GM12878 (cell line): ENCODE measurements at regions not wholly inside any gene's neighbourhood (a gene's known extent, or its start where the extent isn't known, plus 50 kb on each side); places are given as distances from the start of the nearest gene placed in this dataset.

Experiments
- ATAC-seq: fragments of 200-7000 bp; cut with Tn5 transposase; 3 replicates; pipeline ENCODE4 v1.9.1; 2020; ENCODE audit warnings: mild to moderate bottlenecking, moderate library complexity
- BruUV-seq: library from RNA; stranded (reverse); fragments of 400-500 nt; replicated peaks from 2 replicates; lab custom pipeline; 2021; lab: Mats Ljungman, UMichigan
- CTCF ChIA-PET: fragments of 300-600 bp; sonication (Branson Sonifier 250); formaldehyde crosslinking; extraction: SDS; loops from one replicate; lab custom pipeline; 2021; ENCODE audit warnings: inconsistent platforms; lab: Yijun Ruan, JAX
- POLR2A ChIA-PET: fragments of 350-600 bp; formaldehyde crosslinking; extraction: SDS; loops from one replicate; lab custom pipeline; 2021; ENCODE audit warnings: inconsistent platforms; lab: Charles Lee
- RAD21 ChIA-PET: fragments of 300-600 bp; sonication (Branson Sonifier 250); formaldehyde crosslinking; loops from one replicate; lab custom pipeline; 2023; ENCODE audit warnings: antibody characterized with exemption; ENCODE audit not compliant: unreplicated experiment; lab: Charles Lee
- SMC1A ChIA-PET: fragments of 300-600 bp; sonication (Branson Sonifier 250); formaldehyde crosslinking; loops from one replicate; lab custom pipeline; 2023; ENCODE audit not compliant: unreplicated experiment, uncharacterized antibody; lab: Charles Lee
- DNase-seq: peaks from one replicate; pipeline ENCODE4 v3.0.0-alpha.2; 2011; ENCODE audit warnings: low read depth, low spot score
- FAIRE-seq: peaks from 3 replicates; lab custom pipeline; 2011; peaks lifted over from hg19 to GRCh38; lab: Jason Lieb, UNC
- H2AFZ ChIP-seq: 2 replicates; pipeline ENCODE4 v1.6.0; 2011; ENCODE audit warnings: low read depth, low read length, control low read depth; ENCODE audit not compliant: control insufficient read depth
- H3K27ac ChIP-seq: 2 replicates; pipeline ENCODE4 v1.5.1; 2011; ENCODE audit warnings: control low read depth; ENCODE audit not compliant: control insufficient read depth, insufficient read depth
- H3K27me3 ChIP-seq, 2 experiments: replicated peaks in 1 of 2; 2 replicates each; pipeline versions ENCODE4 v1.6.0 to v1.6.1; 2011; ENCODE audit warnings: low read length in 1 of 2; ENCODE audit not compliant: control insufficient read depth in 2 of 2, insufficient read depth in 2 of 2
- H3K36me3 ChIP-seq, 2 experiments: 2 replicates each; pipeline ENCODE4 v1.5.1; 2011; ENCODE audit warnings: low read length in 1 of 2; ENCODE audit not compliant: control insufficient read depth in 2 of 2, insufficient read depth in 2 of 2
- H3K4me1 ChIP-seq: 2 replicates; pipeline ENCODE4 v1.6.1; 2011; ENCODE audit warnings: mild to moderate bottlenecking, low read length, moderate library complexity, mixed read lengths; ENCODE audit not compliant: control insufficient read depth, insufficient read depth
- H3K4me2 ChIP-seq: 2 replicates; pipeline ENCODE4 v1.6.0; 2011; ENCODE audit warnings: control low read depth; ENCODE audit not compliant: control insufficient read depth, insufficient read depth
- H3K4me3 ChIP-seq: fragments of 200-600 bp; sonication (generic); 2 replicates; pipeline ENCODE4 v1.5.1; 2016
- H3K79me2 ChIP-seq: 2 replicates; pipeline ENCODE4 v1.6.0; 2011; ENCODE audit warnings: low read length; ENCODE audit not compliant: control insufficient read depth, insufficient read depth
- H3K9ac ChIP-seq: 2 replicates; pipeline ENCODE4 v1.8.0; 2011; ENCODE audit warnings: low read length, control low read depth, mixed read lengths; ENCODE audit not compliant: control insufficient read depth, insufficient read depth
- H3K9me3 ChIP-seq: replicated peaks from 3 replicates; pipeline ENCODE4 v1.5.1; 2011; ENCODE audit warnings: mild to moderate bottlenecking, low read length; ENCODE audit not compliant: control insufficient read depth, insufficient read depth
- H4K20me1 ChIP-seq: 2 replicates; pipeline ENCODE4 v1.6.0; 2011; ENCODE audit not compliant: control insufficient read depth, insufficient read depth
- EGR1 ChIP-seq, 2 experiments: IDR thresholded peaks; 1 replicate in 1 of 2; 2 replicates in 1 of 2; pipeline ENCODE4 v1.6.1; 2011 to 2012; ENCODE audit warnings: low read depth in 2 of 2, low read length in 2 of 2, borderline replicate concordance in 1 of 2, mild to moderate bottlenecking in 1 of 2, moderate library complexity in 1 of 2
- HCFC1 ChIP-seq: fragments of 150-350 bp; IDR thresholded peaks from 2 replicates; pipeline ENCODE4 v1.6.1; 2014; ENCODE audit warnings: low read length
- HSF1 ChIP-seq: fragments of 150-350 bp; IDR thresholded peaks from 2 replicates; pipeline ENCODE4 v1.6.1; 2014; ENCODE audit warnings: mild to moderate bottlenecking, low read depth, low read length
- IRF4 ChIP-seq: IDR thresholded peaks from 2 replicates; pipeline ENCODE4 v1.6.1; 2011; ENCODE audit warnings: low read depth, low read length
- IRF5 ChIP-seq: fragments of 450-650 bp; IDR thresholded peaks from 2 replicates; pipeline ENCODE4 v1.6.1; 2017; ENCODE audit warnings: borderline replicate concordance
- MEF2A ChIP-seq: IDR thresholded peaks from 2 replicates; pipeline ENCODE4 v1.6.1; 2011; ENCODE audit warnings: low read depth, mild to moderate bottlenecking, low read length, moderate library complexity; ENCODE audit not compliant: insufficient read depth
- MYC ChIP-seq: IDR thresholded peaks from 2 replicates; pipeline ENCODE4 v1.6.1; 2011; ENCODE audit warnings: mild to moderate bottlenecking, low read length, moderate library complexity, inconsistent platforms; ENCODE audit not compliant: insufficient read depth, insufficient replicate concordance, insufficient read length, severe bottlenecking
- NFXL1 ChIP-seq: fragments of 450-650 bp; IDR thresholded peaks from 2 replicates; pipeline ENCODE4 v1.6.1; 2017; ENCODE audit warnings: antibody characterized with exemption, mild to moderate bottlenecking, borderline replicate concordance
- NFYA ChIP-seq: IDR thresholded peaks from 2 replicates; pipeline ENCODE4 v1.6.1; 2011; ENCODE audit warnings: low read depth, mild to moderate bottlenecking, low read length, improper control_type of control experiment, borderline replicate concordance
- RAD21 ChIP-seq: IDR thresholded peaks from 2 replicates; pipeline ENCODE4 v1.6.1; 2011; ENCODE audit warnings: mild to moderate bottlenecking, low read depth, low read length, moderate library complexity; ENCODE audit not compliant: insufficient read depth
- RCOR1 ChIP-seq: conservative IDR thresholded peaks from 2 replicates; pipeline ENCODE4 v1.6.1; 2012; ENCODE audit warnings: low read depth, low read length, improper control_type of control experiment
- SREBF2 ChIP-seq: IDR thresholded peaks from 2 replicates; pipeline ENCODE4 v1.6.1; 2012; ENCODE audit warnings: mild to moderate bottlenecking, low read length
- TARDBP ChIP-seq: IDR thresholded peaks from 2 replicates; pipeline ENCODE4 v1.6.1; 2016; ENCODE audit warnings: borderline replicate concordance
- YBX1 ChIP-seq: fragments of 450-650 bp; IDR thresholded peaks from 2 replicates; pipeline ENCODE4 v1.6.1; 2016; ENCODE audit warnings: antibody characterized with exemption
- WGBS: methylation state at CpG from one replicate; pipeline ENCODE4 v1.1.6; 2016; ENCODE audit warnings: low lambda C conversion rate; ENCODE audit not compliant: insufficient replicate concordance, insufficient coverage; ENCODE audit errors: missing lambda C conversion rate; 5-methylcytosine and 5-hydroxymethylcytosine counted together
- in situ Hi-C: fragments of 300-500 bp; cut with MboI; formaldehyde crosslinking; loops from 9 replicates; pipeline ENCODE4 v1.14.3; 2018; ENCODE audit warnings: mixed read lengths
- intact Hi-C: fragments of 100-400 bp; cut with micrococcal nuclease; formaldehyde crosslinking; loops from one replicate; pipeline ENCODE4 v1.14.2; 2022; ENCODE audit not compliant: unreplicated experiment
- TF ChIP-seq, protein P1 (sequence below): IDR thresholded peaks from 2 replicates; pipeline ENCODE4 v1.6.1; 2012; ENCODE audit warnings: improper control_type of control experiment, low read depth, low read length; ENCODE audit not compliant: insufficient replicate concordance

GRCh38 chr16:85553436-85554113, 59.5 kb upstream of the GSE1 start:
- ChIA-PET SMC1A (interaction anchor here (1.0 to 3.3 kb wide), 11 partner anchors 10 to 132 kb away, joined by 3 to 39 read pairs (median 5); partner anchors contain the start of gene GSE1), RAD21 (interaction anchor here (0.9 to 3.9 kb wide), 18 partner anchors 10 to 435 kb away, joined by 3 to 47 read pairs (median 6); partner anchors contain the start of gene GSE1), CTCF (interaction anchor here (0.7 to 6.0 kb wide), 20 partner anchors 10 to 896 kb away, joined by 3 to 49 read pairs (median 4); partner anchors contain the start of gene GSE1), POLR2A (interaction anchor here (0.6 to 3.4 kb wide), 8 partner anchors 8 to 106 kb away, joined by 3 to 34 read pairs (median 6); partner anchors contain the start of gene GSE1)
- no peaks in the 10 kb centered on the region; the same call in 1 of the 2 replicates for H4K20me1 ChIP-seq
- peak overlapping the region; percentile 95 for H3K4me3 ChIP-seq
- ATAC-seq = peak; percentile 64
- no peaks in the 10 kb centered on the region for H3K9me3 ChIP-seq
- peaks cover 6% of the 10 kb centered on the region for H3K4me1 ChIP-seq
- H3K27ac ChIP-seq = peak overlapping the region; percentile 97
- WGBS = under 1% methylated on average over 36 of the region's 57 CpGs
- no peak for DNase-seq
- H3K4me2 ChIP-seq = peak overlapping the region; percentile 98
- H2AFZ ChIP-seq = peak overlapping the region; percentile 72
- H3K79me2 ChIP-seq = peaks cover 39% of the 10 kb centered on the region
- no peaks in the 10 kb centered on the region for H3K27me3 ChIP-seq
- intact Hi-C loops = loop anchor here (2.0 to 10.0 kb wide), 2 partner anchors 109 to 133 kb away; no protein-coding TSS in a partner anchor
- in situ Hi-C loops = loop anchor here (10.0 to 25.0 kb wide), 2 partner anchors 451 to 941 kb away; partner anchors contain the start of gene COTL1
- H3K36me3 ChIP-seq = no peaks in the 10 kb centered on the region
- BruUV-seq = no TSS peak
- peak overlapping the region; percentile 83 for H3K9ac ChIP-seq
- FAIRE-seq = no peak
- TF ChIP-seq TARDBP (no peak), EGR1 (IDR thresholded peaks at IDR 0.05; ENCODE audit: borderline replicate concordance in 1 of 2, low read depth in 2 of 2, low read length in 2 of 2) (no peak), NFXL1 (0 out of 2 replicates have a peak, but pooled peaks have one; percentile 30), IRF4 (no peak), RAD21 (no peak), SREBF2 (no peak), YBX1 (no peak), HCFC1 (no peak), MEF2A (no peak), MYC (peak; percentile 15), NFYA (no peak), HSF1 (no peak), IRF5 (no peak), RCOR1 (no peak)
- TF ChIP-seq, protein P1, sequence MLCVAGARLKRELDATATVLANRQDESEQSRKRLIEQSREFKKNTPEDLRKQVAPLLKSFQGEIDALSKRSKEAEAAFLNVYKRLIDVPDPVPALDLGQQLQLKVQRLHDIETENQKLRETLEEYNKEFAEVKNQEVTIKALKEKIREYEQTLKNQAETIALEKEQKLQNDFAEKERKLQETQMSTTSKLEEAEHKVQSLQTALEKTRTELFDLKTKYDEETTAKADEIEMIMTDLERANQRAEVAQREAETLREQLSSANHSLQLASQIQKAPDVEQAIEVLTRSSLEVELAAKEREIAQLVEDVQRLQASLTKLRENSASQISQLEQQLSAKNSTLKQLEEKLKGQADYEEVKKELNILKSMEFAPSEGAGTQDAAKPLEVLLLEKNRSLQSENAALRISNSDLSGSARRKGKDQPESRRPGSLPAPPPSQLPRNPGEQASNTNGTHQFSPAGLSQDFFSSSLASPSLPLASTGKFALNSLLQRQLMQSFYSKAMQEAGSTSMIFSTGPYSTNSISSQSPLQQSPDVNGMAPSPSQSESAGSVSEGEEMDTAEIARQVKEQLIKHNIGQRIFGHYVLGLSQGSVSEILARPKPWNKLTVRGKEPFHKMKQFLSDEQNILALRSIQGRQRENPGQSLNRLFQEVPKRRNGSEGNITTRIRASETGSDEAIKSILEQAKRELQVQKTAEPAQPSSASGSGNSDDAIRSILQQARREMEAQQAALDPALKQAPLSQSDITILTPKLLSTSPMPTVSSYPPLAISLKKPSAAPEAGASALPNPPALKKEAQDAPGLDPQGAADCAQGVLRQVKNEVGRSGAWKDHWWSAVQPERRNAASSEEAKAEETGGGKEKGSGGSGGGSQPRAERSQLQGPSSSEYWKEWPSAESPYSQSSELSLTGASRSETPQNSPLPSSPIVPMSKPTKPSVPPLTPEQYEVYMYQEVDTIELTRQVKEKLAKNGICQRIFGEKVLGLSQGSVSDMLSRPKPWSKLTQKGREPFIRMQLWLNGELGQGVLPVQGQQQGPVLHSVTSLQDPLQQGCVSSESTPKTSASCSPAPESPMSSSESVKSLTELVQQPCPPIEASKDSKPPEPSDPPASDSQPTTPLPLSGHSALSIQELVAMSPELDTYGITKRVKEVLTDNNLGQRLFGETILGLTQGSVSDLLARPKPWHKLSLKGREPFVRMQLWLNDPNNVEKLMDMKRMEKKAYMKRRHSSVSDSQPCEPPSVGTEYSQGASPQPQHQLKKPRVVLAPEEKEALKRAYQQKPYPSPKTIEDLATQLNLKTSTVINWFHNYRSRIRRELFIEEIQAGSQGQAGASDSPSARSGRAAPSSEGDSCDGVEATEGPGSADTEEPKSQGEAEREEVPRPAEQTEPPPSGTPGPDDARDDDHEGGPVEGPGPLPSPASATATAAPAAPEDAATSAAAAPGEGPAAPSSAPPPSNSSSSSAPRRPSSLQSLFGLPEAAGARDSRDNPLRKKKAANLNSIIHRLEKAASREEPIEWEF = no peak
